Posterior cingulate gyrus (tissue), 11 donors: ENCODE measurements at regions not wholly inside any gene's neighbourhood (a gene's known extent, or its start where the extent isn't known, plus 50 kb on each side); places are given as distances from the start of the nearest gene placed in this dataset.

Experiments
- DNase-seq, 10 donors: peaks; one replicate each; pipeline versions ENCODE4 v3.0.0 to v3.0.0-alpha.2; 2020 to 2021; ENCODE audit warnings: mixed read lengths in 3 of 10
- intact Hi-C: fragments of 100-400 bp; cut with DNase I; formaldehyde crosslinking; loops from one replicate; pipeline ENCODE4 v1.15.1; 2023

GRCh38 chr5:128591598-128592455 lies 53.8 kb upstream of the FBN2 start:
- DNase-seq, result no peak
- intact Hi-C loops, result no loop called here

DNA sequence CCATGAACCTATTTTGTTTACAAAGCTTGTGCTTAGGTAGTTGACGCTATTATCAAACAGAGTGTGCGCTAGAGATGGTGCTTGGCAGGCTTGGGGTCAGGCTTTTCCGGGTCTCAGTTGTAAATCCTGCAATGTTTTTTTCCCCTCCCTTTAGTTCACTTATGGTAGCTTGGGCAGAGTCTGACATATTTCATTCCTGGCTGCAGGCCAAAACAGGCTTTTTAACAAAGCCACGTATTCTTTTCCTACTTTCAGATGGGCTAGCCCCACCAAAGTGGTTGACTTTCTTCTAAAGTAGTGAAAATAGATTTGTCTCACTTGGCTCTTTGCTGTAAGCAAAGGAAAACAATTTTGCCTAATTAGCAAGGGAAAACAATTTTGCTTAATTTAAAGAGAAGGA lies 58.0 kb upstream of the FBN2 start:
- DNase-seq, result no peak
- intact Hi-C loops, result no loop called here

GRCh38 chr5:128597156-128597555 lies 59.1 kb upstream of the FBN2 start:
- no peak for DNase-seq
- intact Hi-C loops, result no loop called here

DNA sequence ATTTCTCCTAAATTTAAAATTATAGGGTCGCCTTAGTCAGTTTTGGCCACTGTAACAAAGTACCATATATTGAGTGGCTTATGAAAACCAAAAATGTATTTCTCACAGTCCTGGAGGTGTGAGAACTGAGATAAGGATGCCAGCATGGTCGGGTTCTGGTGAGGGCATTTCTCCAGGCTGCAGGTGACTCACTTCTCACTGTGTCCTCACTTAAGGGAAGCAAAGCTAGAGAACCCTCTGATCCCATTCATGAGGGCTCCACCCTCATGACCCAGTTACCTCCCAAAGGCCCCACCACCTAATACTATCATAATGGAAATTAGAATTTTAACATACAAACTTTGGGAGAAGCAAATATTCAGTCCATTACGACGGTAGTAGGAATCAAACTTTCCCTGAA lies 75.1 kb upstream of the FBN2 start:
- intact Hi-C loops, result no loop called here
- DNase-seq, result no peak

DNA sequence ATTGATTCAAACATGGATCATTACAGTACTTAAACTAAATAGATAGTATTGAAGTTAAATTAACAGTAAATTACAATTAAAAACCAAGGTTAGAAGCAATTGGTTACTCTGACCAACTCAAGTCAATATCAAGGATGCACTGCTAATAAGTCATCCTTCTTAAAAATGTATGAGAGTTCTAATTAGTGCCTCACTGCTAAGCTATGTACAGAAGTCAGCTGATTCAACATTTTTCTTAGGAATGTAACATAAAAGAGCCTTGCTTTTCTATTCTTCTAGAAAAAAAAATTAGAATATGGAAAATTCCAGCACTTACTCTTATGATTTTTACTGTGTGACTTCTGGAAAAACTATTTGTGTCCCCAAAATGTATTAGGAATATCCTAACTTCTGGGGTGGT lies 75.7 kb upstream of the FBN2 start:
- no peak for DNase-seq
- intact Hi-C loops, result no loop called here

- intact Hi-C loops, result no loop called here
- DNase-seq, result no peak
Observed at GRCh38 chr5:128615578-128615977, 77.5 kb upstream of the FBN2 start.

- intact Hi-C loops, result no loop called here
Observed at GRCh38 chr5:128626536-128627090, 88.6 kb upstream of the FBN2 start.

DNA sequence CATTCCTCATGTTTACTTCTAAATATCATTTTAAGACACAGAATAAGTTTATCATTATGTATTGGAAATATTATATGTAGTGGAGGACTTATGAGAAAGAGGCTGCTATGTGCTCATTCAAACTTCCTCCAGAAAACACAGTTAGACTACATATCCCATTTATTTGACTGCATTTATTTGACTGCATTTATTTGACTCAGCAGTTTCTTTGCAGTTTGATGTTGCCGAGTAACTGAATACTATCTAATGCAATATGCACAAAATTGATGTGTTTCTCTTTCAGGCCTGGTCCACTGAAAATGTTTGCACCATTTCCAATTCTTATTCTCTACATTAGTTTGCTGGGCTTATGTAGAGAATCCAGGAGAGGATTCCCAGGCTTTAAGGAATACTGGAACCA lies 89.9 kb upstream of the FBN2 start:
- no peak for DNase-seq
- intact Hi-C loops, result no loop called here

More at GRCh38 chr5:128626536-128627090, 88.6 kb upstream of the FBN2 start:
- DNase-seq, result no peak

DNA sequence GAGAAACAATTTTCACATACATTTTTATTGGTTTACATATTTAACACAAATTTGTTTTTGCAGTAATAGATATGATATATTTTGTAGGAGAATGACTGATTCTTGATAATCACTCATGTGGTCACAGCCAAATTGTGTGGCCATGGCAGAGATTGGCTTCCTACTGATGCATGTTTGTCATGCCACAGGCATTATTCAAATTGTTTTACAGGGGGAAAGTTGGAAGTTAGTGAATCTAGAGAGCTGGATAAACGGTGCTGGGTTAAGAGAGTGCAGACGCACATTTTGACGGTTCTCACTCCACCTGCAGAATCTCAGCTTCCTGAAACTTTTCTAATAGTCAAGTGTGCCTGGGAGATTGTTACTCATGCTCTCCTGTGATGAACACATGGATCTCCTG lies 91.1 kb upstream of the FBN2 start:
- intact Hi-C loops, result no loop called here
- DNase-seq, result no peak

DNA sequence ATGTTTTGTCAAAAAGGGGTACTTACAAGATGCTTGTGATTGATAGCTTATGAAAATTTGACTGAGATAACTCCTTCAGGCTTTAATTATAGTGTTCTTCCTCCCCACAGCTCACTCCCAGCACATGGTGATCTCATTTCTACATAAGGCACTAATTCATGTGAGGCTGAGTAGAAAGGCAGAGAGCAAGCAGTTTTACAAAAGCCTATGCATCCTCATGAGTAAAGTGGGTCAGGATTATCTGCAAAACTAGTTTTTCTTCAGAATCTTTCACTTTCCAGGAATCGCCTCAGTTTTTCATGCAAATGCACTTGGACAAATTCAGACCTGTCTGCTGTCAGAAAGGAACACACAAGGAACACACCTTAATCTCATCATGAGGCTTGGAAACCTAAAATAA lies 92.1 kb upstream of the FBN2 start:
- intact Hi-C loops, result no loop called here
- DNase-seq, result no peak

DNA sequence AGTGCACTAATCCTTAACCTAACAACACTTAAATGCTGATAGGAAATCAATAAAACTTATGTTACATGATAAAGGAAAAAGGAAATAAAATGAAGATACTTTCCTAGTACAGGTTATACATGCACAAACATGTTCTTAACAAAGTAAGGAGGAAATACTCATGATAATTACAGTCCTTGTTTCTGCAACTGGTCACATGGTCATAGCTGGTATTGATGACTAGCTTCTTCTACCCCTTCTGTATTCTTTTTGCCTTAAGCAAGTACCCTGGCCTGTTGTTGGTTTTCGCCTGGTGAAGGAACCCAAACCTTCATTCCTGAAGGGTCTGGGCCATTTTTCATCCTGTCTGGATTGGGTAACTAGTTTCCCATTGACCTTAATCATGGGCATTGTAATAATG lies 93.7 kb upstream of the FBN2 start:
- DNase-seq, result no peak
- intact Hi-C loops, result no loop called here

DNA sequence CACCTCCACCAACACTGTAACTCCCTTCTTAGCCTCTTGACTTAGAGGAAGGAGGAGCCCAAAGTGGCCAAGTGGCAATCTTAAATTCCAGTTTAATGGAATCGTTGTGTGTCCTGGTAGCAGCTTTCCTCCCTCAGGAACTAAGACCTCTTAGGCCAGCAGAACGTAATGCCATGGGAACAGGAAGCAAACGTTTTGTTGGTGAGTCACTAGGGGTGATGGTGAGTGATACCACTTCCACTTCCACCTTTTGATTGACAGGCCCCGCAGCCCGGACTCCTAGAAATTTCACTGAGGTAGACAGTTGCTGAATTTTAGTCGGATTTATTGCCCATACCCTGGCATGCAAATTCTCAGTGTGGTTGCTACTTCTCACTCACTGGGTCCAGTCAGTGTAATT lies 94.2 kb upstream of the FBN2 start:
- intact Hi-C loops, result no loop called here
- no peak for DNase-seq

DNA sequence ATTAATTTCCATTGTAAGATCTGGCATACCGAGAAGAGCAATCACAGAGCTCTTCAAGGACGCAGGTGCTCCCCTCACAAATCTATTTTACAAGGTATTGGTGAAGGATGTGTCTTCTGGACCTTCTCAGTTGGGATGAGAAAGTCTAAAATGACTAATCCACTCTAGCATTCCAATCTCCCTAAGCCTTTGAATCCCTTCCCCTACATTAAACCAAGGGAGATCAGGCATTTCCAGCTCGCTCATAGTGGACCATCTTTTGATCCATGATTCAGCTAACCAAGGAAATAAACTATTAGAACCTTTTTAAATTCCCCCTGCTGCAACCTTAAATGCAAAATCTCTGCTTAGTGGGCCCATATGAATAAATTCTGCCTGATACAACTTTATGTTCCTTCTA lies 95.9 kb upstream of the FBN2 start:
- intact Hi-C loops, result no loop called here
- DNase-seq, result no peak

- DNase-seq, result no peak
- intact Hi-C loops, result no loop called here
Observed at GRCh38 chr5:128635379-128635778, 97.3 kb upstream of the FBN2 start.

DNA sequence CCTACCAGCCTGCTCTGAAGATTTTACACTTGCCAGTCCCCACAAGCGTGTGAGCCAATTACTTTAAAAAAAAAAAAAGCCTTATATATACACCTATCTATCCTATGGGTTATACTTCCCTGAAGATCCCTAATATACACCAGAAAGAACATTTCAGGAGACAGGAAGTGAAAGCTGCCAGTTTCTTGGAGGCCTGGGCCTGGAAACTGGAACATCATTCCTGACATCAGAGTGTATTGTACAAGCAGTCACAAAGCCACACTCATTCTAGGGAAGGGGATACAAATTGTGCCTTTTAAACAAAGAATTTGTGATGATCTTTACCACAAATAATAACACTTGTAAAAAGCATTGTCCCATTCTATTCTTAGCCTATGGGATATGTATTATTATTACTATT lies 98.3 kb upstream of the FBN2 start:
- intact Hi-C loops, result no loop called here
- no peak for DNase-seq

DNA sequence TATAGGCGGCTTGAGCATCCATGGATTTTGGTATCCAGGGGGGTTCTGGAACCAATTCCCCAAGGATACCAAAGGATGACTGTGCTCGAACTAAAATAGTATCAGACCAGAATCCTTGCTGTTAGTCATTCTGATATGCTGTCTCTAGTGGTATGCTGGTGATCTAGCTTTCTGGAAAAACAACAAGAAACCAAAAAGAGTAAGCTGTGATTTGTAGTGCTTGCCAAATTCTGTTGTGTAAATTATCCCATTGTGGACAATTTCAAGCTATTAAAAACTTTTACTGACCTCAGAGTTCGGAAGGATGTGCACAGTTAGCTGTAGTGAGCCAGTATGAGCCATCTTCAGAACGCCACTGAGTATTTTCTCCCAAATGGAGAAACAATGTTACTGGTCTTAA lies 99.0 kb upstream of the FBN2 start:
- DNase-seq, result no peak
- intact Hi-C loops, result no loop called here

GRCh38 chr5:128641861-128642260 lies 103.8 kb upstream of the FBN2 start:
- DNase-seq, result no peak
- intact Hi-C loops, result no loop called here

DNA sequence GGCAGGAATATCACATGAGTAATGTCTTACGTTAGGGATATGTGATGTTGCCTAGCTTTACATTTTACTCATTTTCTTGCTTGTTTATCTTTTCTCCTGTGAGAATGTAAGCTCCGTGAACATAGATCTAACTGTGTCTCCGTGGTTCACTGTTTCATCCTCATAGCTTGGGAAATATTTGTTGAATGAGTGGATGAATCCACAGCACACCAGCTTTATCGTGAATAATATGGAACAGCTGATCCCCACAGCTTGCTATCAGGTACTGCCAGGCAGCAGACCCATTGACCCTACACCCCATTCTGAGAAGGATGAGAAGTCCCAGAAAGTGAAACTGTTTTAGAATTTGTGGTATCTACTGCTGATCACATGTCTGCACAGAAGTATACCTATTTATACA lies 106.8 kb upstream of the FBN2 start:
- DNase-seq, result no peak
- intact Hi-C loops, result no loop called here

- DNase-seq, result no peak
- intact Hi-C loops, result no loop called here
Observed at GRCh38 chr5:128645581-128645980, 107.5 kb upstream of the FBN2 start.

GRCh38 chr5:128646176-128646575 lies 108.1 kb upstream of the FBN2 start:
- DNase-seq, result no peak
- intact Hi-C loops, result no loop called here

- no peak for DNase-seq
- intact Hi-C loops, result no loop called here
Observed at GRCh38 chr5:128649192-128649591, 111.1 kb upstream of the FBN2 start.

GRCh38 chr5:128662997-128663396 lies 125.0 kb upstream of the FBN2 start:
- intact Hi-C loops, result no loop called here
- no peak for DNase-seq
